Tibial nerve (tissue), 4 donors: ENCODE measurements at regions not wholly inside any gene's neighbourhood (a gene's known extent, or its start where the extent isn't known, plus 50 kb on each side); places are given as distances from the start of the nearest gene placed in this dataset.

Experiments used
- DNase-seq, 2 donors: peaks; one replicate each; pipeline ENCODE4 v3.0.0-alpha.2; 2019; ENCODE audit warnings: low spot score in 2 of 2
- H3K27ac ChIP-seq, 4 donors: fragments of 200-600 bp; sonication (generic) in 3 of 4; one replicate each; pipeline ENCODE4 v1.5.1; 2017 to 2019; ENCODE audit warnings: mild to moderate bottlenecking in 1 of 4
- H3K27me3 ChIP-seq, 2 donors: fragments of 200-600 bp; sonication (generic) in 1 of 2; one replicate each; pipeline versions ENCODE4 v1.5.1 to v1.6.0; 2017 to 2019
- H3K36me3 ChIP-seq, 3 donors: fragments of 200-600 bp; sonication (generic); one replicate each; pipeline ENCODE4 v1.5.1; 2018 to 2019
- H3K4me1 ChIP-seq, 4 donors: fragments of 200-600 bp; sonication (generic) in 3 of 4; one replicate each; pipeline ENCODE4 v1.5.1; 2017 to 2019
- H3K4me3 ChIP-seq, 4 donors: fragments of 200-600 bp; sonication (generic) in 3 of 4; one replicate each; pipeline ENCODE4 v1.5.1; 2017 to 2019; ENCODE audit warnings: mild to moderate bottlenecking in 1 of 4, moderate library complexity in 1 of 4
- H3K9me3 ChIP-seq, 4 donors: fragments of 200-600 bp; sonication (generic) in 3 of 4; one replicate each; pipeline ENCODE4 v1.5.1; 2017 to 2019
- CTCF ChIP-seq, 5 experiments: fragments of 200-600 bp in 3 of 5; fragments of 450-650 bp in 2 of 5; sonication (generic) in 3 of 5; IDR thresholded peaks; one replicate each; pipeline ENCODE4 v1.5.1; 2016 to 2019; ENCODE audit warnings: antibody characterized with exemption in 5 of 5, mild to moderate bottlenecking in 3 of 5, moderate library complexity in 2 of 5
- EP300 ChIP-seq, 2 donors: sonication (generic); formaldehyde crosslinking; IDR thresholded peaks; one replicate each; pipeline ENCODE4 v1.6.1; 2017; ENCODE audit warnings: antibody characterized with exemption in 2 of 2, mild to moderate bottlenecking in 1 of 2
- POLR2A ChIP-seq, 2 donors: fragments of 450-650 bp; IDR thresholded peaks; one replicate each; pipeline ENCODE4 v1.6.1; 2017; ENCODE audit warnings: antibody characterized with exemption in 2 of 2, mild to moderate bottlenecking in 2 of 2, moderate library complexity in 2 of 2
- WGBS, 2 donors: methylation state at CpG; one replicate each; pipeline ENCODE4 v1.1.5; 2018; 5-methylcytosine and 5-hydroxymethylcytosine counted together

- Histone ChIP-seq H3K27me3 (no peaks in the 10 kb centered on the region), H3K4me3 (no peak overlapping the region), H3K27ac (peak overlapping the region in 1 of 4 donors; percentile 14), H3K9me3 (no peaks in the 10 kb centered on the region), H3K36me3 (no peaks in the 10 kb centered on the region), H3K4me1 (peaks cover 0 to 10% (median 0%) of the 10 kb centered on the region in 4 donors)
- WGBS, 2 donors: 90 to 92% methylated on average over 4 of the region's 4 CpGs
- no peak for TF ChIP-seq POLR2A (IDR thresholded peaks at IDR 0.05)
- TF ChIP-seq CTCF (IDR thresholded peaks at IDR 0.05): no peak
- TF ChIP-seq EP300 (IDR thresholded peaks at IDR 0.05): no peak
- no peak for DNase-seq
Observed at GRCh38 chr4:128347175-128347868, 59.7 kb upstream of the PGRMC2 start.

- 84 to 87% methylated on average over 3 of the region's 3 CpGs for WGBS, 2 donors
- Histone ChIP-seq H3K36me3 (no peaks in the 10 kb centered on the region), H3K27ac (no peak overlapping the region), H3K27me3 (no peaks in the 10 kb centered on the region), H3K4me3 (no peak overlapping the region), H3K4me1 (peaks cover 0 to 10% (median 0%) of the 10 kb centered on the region in 4 donors), H3K9me3 (no peaks in the 10 kb centered on the region)
- TF ChIP-seq POLR2A (IDR thresholded peaks at IDR 0.05) (no peak), EP300 (IDR thresholded peaks at IDR 0.05) (no peak), CTCF (IDR thresholded peaks at IDR 0.05) (no peak)
- no peak for DNase-seq
Observed at GRCh38 chr4:128346054-128346716, 58.6 kb upstream of the PGRMC2 start.

- Histone ChIP-seq H3K27ac (no peak overlapping the region), H3K9me3 (no peaks in the 10 kb centered on the region), H3K36me3 (no peaks in the 10 kb centered on the region), H3K4me1 (peaks cover 0 to 10% (median 0%) of the 10 kb centered on the region in 4 donors), H3K27me3 (no peaks in the 10 kb centered on the region), H3K4me3 (no peak overlapping the region)
- no peak for TF ChIP-seq EP300 (IDR thresholded peaks at IDR 0.05)
- TF ChIP-seq CTCF (IDR thresholded peaks at IDR 0.05): no peak
- TF ChIP-seq POLR2A (IDR thresholded peaks at IDR 0.05): no peak
- DNase-seq: no peak
- WGBS, 2 donors: 74 to 79% methylated on average over 1 of the region's 1 CpG
Observed at GRCh38 chr4:128345650-128346049, 58.0 kb upstream of the PGRMC2 start.

GRCh38 chr4:128342762-128343161 is 55.1 kb upstream of the PGRMC2 start:
- no peaks in the 10 kb centered on the region for H3K9me3 ChIP-seq
- DNase-seq: no peak
- no peak overlapping the region for H3K27ac ChIP-seq
- no peaks in the 10 kb centered on the region for H3K27me3 ChIP-seq
- H3K36me3 ChIP-seq: no peaks in the 10 kb centered on the region
- WGBS, 2 donors: 26 to 34% methylated on average over 1 of the region's 1 CpG
- no peak overlapping the region for H3K4me3 ChIP-seq
- peaks cover 0 to 5% (median 0%) of the 10 kb centered on the region in 4 donors for H3K4me1 ChIP-seq
- TF ChIP-seq EP300 (IDR thresholded peaks at IDR 0.05) (no peak), POLR2A (IDR thresholded peaks at IDR 0.05) (no peak), CTCF (IDR thresholded peaks at IDR 0.05) (no peak)

DNA sequence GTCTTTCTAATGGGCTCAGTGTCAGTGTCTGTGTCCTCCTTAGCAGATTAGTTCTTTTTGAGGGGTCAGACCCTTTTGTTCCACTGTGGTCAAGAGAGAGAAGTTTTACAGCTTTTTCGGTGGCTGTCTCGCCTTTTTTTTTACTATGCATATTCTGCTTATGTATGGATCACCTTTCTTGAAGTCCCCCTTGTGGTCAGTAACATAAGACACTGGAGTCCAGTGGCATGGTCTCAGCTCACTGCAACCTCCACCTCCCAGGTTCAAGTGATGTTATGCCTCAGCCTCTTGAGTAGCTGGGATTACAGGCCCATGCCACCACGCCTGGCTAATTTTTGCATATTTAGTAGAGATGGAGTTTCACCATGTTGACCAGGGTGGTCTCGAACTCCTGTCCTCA is 54.0 kb upstream of the PGRMC2 start:
- Histone ChIP-seq H3K4me1 (no peaks in the 10 kb centered on the region), H3K27me3 (no peaks in the 10 kb centered on the region), H3K9me3 (no peaks in the 10 kb centered on the region), H3K4me3 (no peak overlapping the region), H3K27ac (no peak overlapping the region), H3K36me3 (no peaks in the 10 kb centered on the region)
- WGBS, 2 donors: 96 to 97% methylated on average over 4 of the region's 4 CpGs
- DNase-seq: no peak
- TF ChIP-seq CTCF (IDR thresholded peaks at IDR 0.05) (no peak), EP300 (IDR thresholded peaks at IDR 0.05) (no peak), POLR2A (IDR thresholded peaks at IDR 0.05) (no peak)
